H9 (cell line): ENCODE measurements at regions not wholly inside any gene's neighbourhood (a gene's known extent, or its start where the extent isn't known, plus 50 kb on each side); places are given as distances from the start of the nearest gene placed in this dataset.
"Not testable (repeated sequence)": the region's sequence is repeated elsewhere in the genome, so short reads cannot be mapped to it uniquely, and the experiment has no call there.

Experiments used
- DNase-seq: peaks from one replicate; pipeline ENCODE4 v3.0.0-alpha.2; 2017
- H2AFZ ChIP-seq: one replicate; pipeline ENCODE4 v1.6.1; 2013; ENCODE audit warnings: mild to moderate bottlenecking, low read length, control low read depth, moderate library complexity
- H2AK5ac ChIP-seq: 2 replicates; pipeline ENCODE4 v1.6.1; 2013; ENCODE audit warnings: low read length, control low read depth, mixed read lengths; ENCODE audit not compliant: insufficient read length
- H2BK120ac ChIP-seq: one replicate; pipeline ENCODE4 v1.6.1; 2013; ENCODE audit warnings: low read depth, mild to moderate bottlenecking, low read length, control low read depth, inconsistent platforms; ENCODE audit not compliant: poor library complexity, severe bottlenecking
- H2BK12ac ChIP-seq: 2 replicates; pipeline ENCODE4 v1.6.1; 2013; ENCODE audit warnings: low read length, control low read depth, mixed read lengths, low read depth; ENCODE audit not compliant: insufficient read length
- H2BK15ac ChIP-seq: 2 replicates; pipeline ENCODE4 v1.6.1; 2013; ENCODE audit warnings: low read depth, low read length, control low read depth
- H2BK20ac ChIP-seq: one replicate; pipeline ENCODE4 v1.6.1; 2013; ENCODE audit warnings: low read depth, mild to moderate bottlenecking, low read length, control low read depth, inconsistent platforms; ENCODE audit not compliant: poor library complexity, severe bottlenecking
- H2BK5ac ChIP-seq: 2 replicates; pipeline ENCODE4 v1.6.1; 2013; ENCODE audit warnings: low read length, control low read depth, mixed read lengths; ENCODE audit not compliant: insufficient read length
- H3K14ac ChIP-seq: 2 replicates; pipeline ENCODE4 v1.6.1; 2013; ENCODE audit warnings: low read length, control low read depth; ENCODE audit not compliant: insufficient read depth
- H3K18ac ChIP-seq: 2 replicates; pipeline ENCODE4 v1.6.1; 2013; ENCODE audit warnings: low read depth, mild to moderate bottlenecking, mixed read lengths, low read length, control low read depth; ENCODE audit not compliant: insufficient read length
- H3K23ac ChIP-seq: 2 replicates; pipeline ENCODE4 v1.6.1; 2013; ENCODE audit warnings: low read length, control low read depth, mixed read lengths, low read depth; ENCODE audit not compliant: insufficient read length
- H3K23me2 ChIP-seq: 2 replicates; pipeline ENCODE4 v1.6.1; 2013; ENCODE audit warnings: low read depth, mild to moderate bottlenecking, mixed read lengths, low read length, control low read depth; ENCODE audit not compliant: insufficient read length, poor library complexity, severe bottlenecking
- H3K27ac ChIP-seq: 2 replicates; pipeline ENCODE4 v1.5.1; 2013; ENCODE audit warnings: low read length, control low read depth, mixed read lengths, low read depth; ENCODE audit not compliant: insufficient read length
- H3K27me3 ChIP-seq: 2 replicates; pipeline ENCODE4 v1.6.1; 2013; ENCODE audit warnings: low read length, control low read depth, inconsistent platforms; ENCODE audit not compliant: insufficient read depth
- H3K4ac ChIP-seq: 2 replicates; pipeline ENCODE4 v1.6.1; 2013; ENCODE audit warnings: low read depth, mild to moderate bottlenecking, control low read depth, inconsistent platforms, low read length, moderate library complexity
- H3K4me1 ChIP-seq: 2 replicates; pipeline ENCODE4 v1.6.1; 2013; ENCODE audit warnings: low read length, control low read depth, inconsistent platforms; ENCODE audit not compliant: insufficient read depth
- H3K4me2 ChIP-seq: 2 replicates; pipeline ENCODE4 v1.6.1; 2013; ENCODE audit warnings: low read length, control low read depth, mixed read lengths; ENCODE audit not compliant: insufficient read length, insufficient read depth
- H3K56ac ChIP-seq: 2 replicates; pipeline ENCODE4 v1.6.1; 2013; ENCODE audit warnings: low read depth, mild to moderate bottlenecking, mixed read lengths, low read length, control low read depth; ENCODE audit not compliant: insufficient read length
- H3K79me1 ChIP-seq: 2 replicates; pipeline ENCODE4 v1.6.1; 2013; ENCODE audit warnings: low read depth, mild to moderate bottlenecking, moderate library complexity, low read length, control low read depth, inconsistent platforms; ENCODE audit not compliant: insufficient read depth, poor library complexity, severe bottlenecking
- H3K79me2 ChIP-seq: 2 replicates; pipeline ENCODE4 v1.6.1; 2013; ENCODE audit warnings: low read length, control low read depth, inconsistent platforms; ENCODE audit not compliant: insufficient read depth
- H3K9ac ChIP-seq: 2 replicates; pipeline ENCODE4 v1.6.1; 2013; ENCODE audit warnings: low read length, control low read depth, mixed read lengths; ENCODE audit not compliant: insufficient read length; ENCODE audit errors: extremely low read depth
- H3K9me3 ChIP-seq: one replicate; pipeline ENCODE4 v1.6.1; 2013; ENCODE audit warnings: low read depth, low read length, inconsistent platforms; ENCODE audit not compliant: control insufficient read depth
- H3T11ph ChIP-seq: one replicate; pipeline ENCODE4 v1.6.1; 2013; ENCODE audit warnings: mild to moderate bottlenecking, low read length, control low read depth, inconsistent platforms
- H4K20me1 ChIP-seq: one replicate; pipeline ENCODE4 v1.6.1; 2013; ENCODE audit not compliant: control insufficient read depth, insufficient read length, insufficient read depth
- H4K5ac ChIP-seq: 2 replicates; pipeline ENCODE4 v1.6.1; 2013; ENCODE audit warnings: low read depth, mild to moderate bottlenecking, mixed read lengths, low read length, control low read depth; ENCODE audit not compliant: insufficient read length
- H4K8ac ChIP-seq: replicated peaks from 2 replicates; pipeline ENCODE4 v1.6.1; 2013; ENCODE audit warnings: low read length, control low read depth, mixed read lengths, low read depth; ENCODE audit not compliant: insufficient read length
- H4K91ac ChIP-seq: 2 replicates; pipeline ENCODE4 v1.6.1; 2013; ENCODE audit warnings: low read depth, mild to moderate bottlenecking, moderate library complexity, mixed read lengths, low read length, control low read depth; ENCODE audit not compliant: insufficient read length
- H3K27ac Mint-ChIP-seq, 3 experiments: 2 replicates in 2 of 3; 3 replicates in 1 of 3; pipeline ENCODE4 v1.8.0; 2020 to 2021; ENCODE audit warnings: mixed read lengths in 3 of 3, mild to moderate bottlenecking in 1 of 3, moderate library complexity in 1 of 3
- H3K27me3 Mint-ChIP-seq: 2 replicates; pipeline ENCODE4 v1.8.0; 2021; ENCODE audit warnings: low read depth, mild to moderate bottlenecking, moderate library complexity, mixed read lengths
- H3K36me3 Mint-ChIP-seq, 3 experiments: 2 replicates in 2 of 3; 3 replicates in 1 of 3; pipeline ENCODE4 v1.8.0; 2020 to 2021; ENCODE audit warnings: low read depth in 3 of 3, mixed read lengths in 3 of 3; ENCODE audit not compliant: insufficient read depth in 1 of 3
- H3K4me1 Mint-ChIP-seq, 2 experiments: 2 replicates each; pipeline ENCODE4 v1.8.0; 2020; ENCODE audit warnings: mixed read lengths in 2 of 2
- H3K4me3 Mint-ChIP-seq, 2 experiments: 2 replicates in 1 of 2; 3 replicates in 1 of 2; pipeline ENCODE4 v1.8.0; 2020 to 2021; ENCODE audit warnings: mild to moderate bottlenecking in 2 of 2, mixed read lengths in 2 of 2, moderate library complexity in 1 of 2
- H3K9me3 Mint-ChIP-seq, 2 experiments: 2 replicates in 1 of 2; 3 replicates in 1 of 2; pipeline ENCODE4 v1.8.0; 2020; ENCODE audit warnings: mild to moderate bottlenecking in 2 of 2, mixed read lengths in 2 of 2, moderate library complexity in 1 of 2
- CTCF ChIP-seq: fragments of 200-600 bp; sonication (generic); conservative IDR thresholded peaks from 3 replicates; pipeline ENCODE4 v1.8.0; 2021; ENCODE audit warnings: antibody characterized with exemption, mild to moderate bottlenecking
- WGBS: extraction: QIAGEN DNeasy Blood & Tissue Kit; methylation state at CpG from one replicate; pipeline ENCODE4 v1.1.7; 2013; ENCODE audit warnings: missing lambda C conversion rate, low lambda C conversion rate, mixed read lengths; ENCODE audit not compliant: insufficient read length; ENCODE audit errors: extremely low coverage; 5-methylcytosine and 5-hydroxymethylcytosine counted together

- no peaks in the 10 kb centered on the region for H3K27me3 Mint-ChIP-seq
- no peak overlapping the region for H4K91ac ChIP-seq
- H4K20me1 ChIP-seq = no peaks in the 10 kb centered on the region
- H2BK15ac ChIP-seq = no peak overlapping the region
- H3K18ac ChIP-seq = no peak overlapping the region
- H3K23me2 ChIP-seq = no peaks in the 10 kb centered on the region
- H2AK5ac ChIP-seq = no peak overlapping the region
- H3K9me3 ChIP-seq = no peaks in the 10 kb centered on the region
- no peak overlapping the region for H3K56ac ChIP-seq
- no peak overlapping the region for H3K4me2 ChIP-seq
- H3K23ac ChIP-seq = no peak overlapping the region
- WGBS = no CpG with 5 or more reads among the region's 2 CpGs
- no peak overlapping the region for H4K5ac ChIP-seq
- H3K9ac ChIP-seq = no peak overlapping the region
- no peak overlapping the region for H3K4ac ChIP-seq
- no peak overlapping the region for H3K4me3 Mint-ChIP-seq
- H2BK12ac ChIP-seq = no peak overlapping the region
- no peak overlapping the region for H2BK120ac ChIP-seq
- no peak overlapping the region for H2BK20ac ChIP-seq
- H3K27ac ChIP-seq = no peak overlapping the region
- H3K4me1 ChIP-seq = no peaks in the 10 kb centered on the region
- no peaks in the 10 kb centered on the region for H3K79me1 ChIP-seq
- H3K9me3 Mint-ChIP-seq = no peaks in the 10 kb centered on the region
- H3K14ac ChIP-seq = no peak overlapping the region
- no peak overlapping the region for H3K27ac Mint-ChIP-seq
- no peak overlapping the region for H4K8ac ChIP-seq
- no peak for TF ChIP-seq CTCF
- no peak overlapping the region for H2AFZ ChIP-seq
- H3K79me2 ChIP-seq = no peaks in the 10 kb centered on the region
- H3K27me3 ChIP-seq = no peaks in the 10 kb centered on the region
- DNase-seq = no peak
- H3K36me3 Mint-ChIP-seq = no peaks in the 10 kb centered on the region
- H2BK5ac ChIP-seq = no peak overlapping the region
- no peak overlapping the region for H3T11ph ChIP-seq
- peaks cover 5 to 6% of the 10 kb centered on the region in 2 experiments for H3K4me1 Mint-ChIP-seq
These were observed 210.8 kb upstream of the ELL2 start for GRCh38 chr5:96172436-96172835.

DNA sequence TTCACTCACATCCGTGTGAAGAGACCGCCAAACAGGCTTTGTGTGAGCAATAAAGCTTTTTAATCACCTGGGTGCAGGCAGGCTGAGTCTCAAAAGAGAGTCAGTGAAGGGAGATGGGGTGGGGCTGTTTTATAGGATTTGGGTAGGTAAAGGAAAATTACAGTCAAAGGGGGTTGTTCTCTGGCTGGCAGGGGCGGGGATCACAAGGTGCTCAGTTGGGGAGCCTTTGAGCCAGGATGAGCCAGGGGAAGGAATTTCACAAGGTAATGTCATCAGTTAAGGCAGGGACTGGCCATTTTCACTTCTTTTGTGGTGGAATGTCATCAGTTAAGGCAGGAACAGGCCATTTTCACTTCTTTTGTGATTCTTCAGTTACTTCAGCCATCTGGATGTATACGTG, 210.3 kb upstream of the ELL2 start:
- peak overlapping the region in 1 of 3 experiments; percentile 15; a peak in 1 of 7 replicates for H3K27ac Mint-ChIP-seq
- H2BK5ac ChIP-seq, H3K14ac ChIP-seq, H3K23me2 ChIP-seq, H2AFZ ChIP-seq, H3K79me2 ChIP-seq, H3K4me1 Mint-ChIP-seq, H3K9me3 Mint-ChIP-seq, H2BK15ac ChIP-seq, H3K9ac ChIP-seq, H3K4me2 ChIP-seq, H4K91ac ChIP-seq, H2AK5ac ChIP-seq, H3K18ac ChIP-seq, H2BK20ac ChIP-seq, H3K79me1 ChIP-seq, H3K27me3 ChIP-seq, H3K27ac ChIP-seq, H3K27me3 Mint-ChIP-seq, H3K4me1 ChIP-seq, DNase-seq, H3T11ph ChIP-seq, H3K56ac ChIP-seq, H3K4ac ChIP-seq, H2BK120ac ChIP-seq, H3K9me3 ChIP-seq, H3K4me3 Mint-ChIP-seq, H2BK12ac ChIP-seq, H4K8ac ChIP-seq, H4K20me1 ChIP-seq, H4K5ac ChIP-seq, H3K36me3 Mint-ChIP-seq, H3K23ac ChIP-seq: not testable (repeated sequence)
- WGBS = no CpG with 5 or more reads among the region's 4 CpGs
